Erythroblast (primary cell): ENCODE measurements at regions not wholly inside any gene's neighbourhood (a gene's known extent, or its start where the extent isn't known, plus 50 kb on each side); places are given as distances from the start of the nearest gene placed in this dataset.

ENCODE experiments used
- GATA1 ChIP-seq: IDR thresholded peaks from 2 replicates; pipeline ENCODE4 v1.6.1; 2011; ENCODE audit warnings: low read depth, mild to moderate bottlenecking, control low read depth, low read length, moderate library complexity
- POLR2A ChIP-seq: IDR thresholded peaks from 2 replicates; pipeline ENCODE4 v1.6.1; 2011; ENCODE audit warnings: mild to moderate bottlenecking, low read length

GRCh38 chr9:79912318-79913070, 340.7 kb downstream of the TLE4 start:
- TF ChIP-seq POLR2A (no peak), GATA1 (no peak)
